SK-N-SH (cell line): ENCODE measurements at regions not wholly inside any gene's neighbourhood (a gene's known extent, or its start where the extent isn't known, plus 50 kb on each side); places are given as distances from the start of the nearest gene placed in this dataset.

ENCODE experiments used
- CTCF ChIA-PET: fragments of 300-600, 350-600 bp; formaldehyde crosslinking; extraction: SDS; loops from one replicate; lab custom pipeline; 2021; lab: Yijun Ruan, JAX
- POLR2A ChIA-PET: fragments of 350-600 bp; sonication (Branson Sonifier 250); formaldehyde crosslinking; extraction: SDS; loops from one replicate; lab custom pipeline; 2020; ENCODE audit warnings: antibody characterized with exemption, inconsistent platforms; lab: Yijun Ruan, JAX
- DNase-seq: peaks from one replicate; pipeline ENCODE4 v3.0.0; 2012
- H2AFZ ChIP-seq: fragments of 200-600 bp; sonication (generic); 2 replicates; pipeline ENCODE4 v1.8.1; 2016; ENCODE audit warnings: antibody characterized with exemption, mild to moderate bottlenecking, low read depth
- H3F3A ChIP-seq: fragments of 200-600 bp; sonication (generic); replicated peaks from 2 replicates; pipeline ENCODE3; 2016; ENCODE audit warnings: antibody characterized with exemption, mild to moderate bottlenecking; ENCODE audit not compliant: insufficient read depth
- H3K27ac ChIP-seq, 2 experiments: fragments of 200-500 bp in 1 of 2; fragments of 200-600 bp in 1 of 2; sonication (Bioruptor generic) in 1 of 2; sonication (generic), shearing (Covaris generic) in 1 of 2; 2 replicates each; pipeline versions ENCODE4 v1.5.1 to v1.6.1; 2014 to 2016; ENCODE audit warnings: low read depth in 2 of 2, inconsistent platforms in 1 of 2, low read length in 1 of 2, mild to moderate bottlenecking in 1 of 2, mixed read lengths in 1 of 2
- H3K27me3 ChIP-seq: fragments of 200-600 bp; sonication (generic), shearing (Covaris generic); 2 replicates; pipeline ENCODE4 v1.6.1; 2016; ENCODE audit warnings: mixed run types; ENCODE audit not compliant: insufficient read depth
- H3K36me3 ChIP-seq, 2 experiments: fragments of 200-500 bp in 1 of 2; fragments of 200-600 bp in 1 of 2; sonication (Bioruptor generic) in 1 of 2; sonication (generic) in 1 of 2; replicated peaks in 1 of 2; 2 replicates each; pipeline versions ENCODE3 to v1.5.1; 2014 to 2016; ENCODE audit warnings: low read length in 1 of 2, mild to moderate bottlenecking in 1 of 2; ENCODE audit not compliant: insufficient read depth in 2 of 2, control insufficient read depth in 1 of 2
- H3K4me1 ChIP-seq, 2 experiments: fragments of 200-500 bp in 1 of 2; fragments of 200-600 bp in 1 of 2; sonication (Bioruptor generic) in 1 of 2; sonication (generic), shearing (Covaris generic) in 1 of 2; 2 replicates each; pipeline versions ENCODE4 v1.5.1 to v1.6.1; 2014 to 2016; ENCODE audit warnings: low read depth in 1 of 2, low read length in 1 of 2, mixed run types in 1 of 2; ENCODE audit not compliant: insufficient read depth in 2 of 2, control insufficient read depth in 1 of 2
- H3K4me2 ChIP-seq: fragments of 200-600 bp; sonication (generic), shearing (Covaris generic); 2 replicates; pipeline ENCODE4 v1.6.1; 2017; ENCODE audit warnings: mixed run types
- H3K4me3 ChIP-seq, 2 experiments: fragments of 200-500 bp in 1 of 2; fragments of 200-600 bp in 1 of 2; sonication (Bioruptor generic) in 1 of 2; sonication (generic), shearing (Covaris generic) in 1 of 2; 2 replicates each; pipeline versions ENCODE4 v1.5.1 to v1.8.1; 2014 to 2016; ENCODE audit warnings: low read depth in 2 of 2, inconsistent platforms in 1 of 2, low read length in 1 of 2, mild to moderate bottlenecking in 1 of 2, mixed read lengths in 1 of 2, moderate library complexity in 1 of 2
- H3K79me2 ChIP-seq: fragments of 200-600 bp; sonication (generic); 2 replicates; pipeline ENCODE4 v1.8.1; 2017; ENCODE audit warnings: mild to moderate bottlenecking; ENCODE audit not compliant: insufficient read depth
- H3K9ac ChIP-seq: fragments of 200-600 bp; sonication (generic); 2 replicates; pipeline ENCODE4 v1.6.1; 2017; ENCODE audit warnings: mixed run types
- H3K9me2 ChIP-seq: fragments of 200-600 bp; sonication (generic); 2 replicates; pipeline ENCODE4 v1.6.1; 2017; ENCODE audit warnings: mixed run types
- H3K9me3 ChIP-seq: fragments of 200-600 bp; sonication (generic); 2 replicates; pipeline ENCODE4 v1.6.1; 2017; ENCODE audit warnings: mixed run types, mild to moderate bottlenecking, moderate library complexity
- H4K20me1 ChIP-seq: fragments of 200-600 bp; sonication (generic); 2 replicates; pipeline ENCODE4 v1.6.1; 2017; ENCODE audit warnings: mild to moderate bottlenecking, mixed run types; ENCODE audit not compliant: insufficient read depth
- CHD2 ChIP-seq: fragments of 150-350 bp; IDR thresholded peaks from 2 replicates; pipeline ENCODE4 v1.6.1; 2018; ENCODE audit warnings: low read length; ENCODE audit not compliant: partially characterized antibody
- ELF1 ChIP-seq: IDR thresholded peaks from 2 replicates; pipeline ENCODE4 v1.4.0; 2012
- EP300 ChIP-seq, 2 experiments: IDR thresholded peaks; 2 replicates each; pipeline versions ENCODE4 v1.4.0 to v1.6.1; 2012; ENCODE audit warnings: borderline replicate concordance in 1 of 2, low read depth in 1 of 2, low read length in 1 of 2
- EZH2phosphoT487 ChIP-seq: fragments of 200-600 bp; sonication (generic); IDR thresholded peaks from 2 replicates; pipeline ENCODE4 v1.6.1; 2017; ENCODE audit warnings: low read depth, mixed run types, mild to moderate bottlenecking, antibody characterized with exemption, moderate library complexity, borderline replicate concordance
- FOXJ3 ChIP-seq: sonication (generic); formaldehyde crosslinking; IDR thresholded peaks from 2 replicates; pipeline ENCODE4 v1.5.1; 2020; ENCODE audit warnings: mild to moderate bottlenecking, missing genetic modification reagents
- FOXM1 ChIP-seq: IDR thresholded peaks from 2 replicates; pipeline ENCODE4 v1.4.0; 2012; ENCODE audit warnings: low read depth, mild to moderate bottlenecking
- GABPA ChIP-seq: IDR thresholded peaks from 2 replicates; pipeline ENCODE4 v1.4.0; 2012; ENCODE audit warnings: low read depth, mild to moderate bottlenecking
- GATA2 ChIP-seq: sonication (generic); formaldehyde crosslinking; IDR thresholded peaks from 2 replicates; pipeline ENCODE4 v1.5.0; 2020; ENCODE audit warnings: mild to moderate bottlenecking, missing genetic modification reagents
- JUND ChIP-seq: IDR thresholded peaks from 2 replicates; pipeline ENCODE4 v1.4.0; 2012
- NFIC ChIP-seq: IDR thresholded peaks from 2 replicates; pipeline ENCODE4 v1.4.0; 2012; ENCODE audit warnings: borderline replicate concordance
- NRF1 ChIP-seq: IDR thresholded peaks from 2 replicates; pipeline ENCODE4 v1.6.1; 2012; ENCODE audit warnings: low read depth, mild to moderate bottlenecking, low read length
- RCOR1 ChIP-seq: fragments of 150-350 bp; IDR thresholded peaks from 2 replicates; pipeline ENCODE4 v1.6.1; 2017; ENCODE audit warnings: antibody characterized with exemption, low read length
- RFX5 ChIP-seq: IDR thresholded peaks from 2 replicates; pipeline ENCODE4 v1.6.1; 2012; ENCODE audit warnings: mild to moderate bottlenecking, improper control_type of control experiment, low read length
- SMC3 ChIP-seq: IDR thresholded peaks from 2 replicates; pipeline ENCODE4 v1.6.1; 2012; ENCODE audit warnings: low read depth, low read length, improper control_type of control experiment
- TAF1 ChIP-seq: IDR thresholded peaks from 2 replicates; pipeline ENCODE4 v1.6.1; 2012; ENCODE audit warnings: low read depth, mild to moderate bottlenecking, low read length, moderate library complexity, borderline replicate concordance
- TEAD4 ChIP-seq: IDR thresholded peaks from 2 replicates; pipeline ENCODE4 v1.4.0; 2012; ENCODE audit warnings: mild to moderate bottlenecking, borderline replicate concordance; ENCODE audit not compliant: insufficient read depth
- YY1 ChIP-seq: IDR thresholded peaks from 2 replicates; pipeline ENCODE4 v1.4.0; 2012; ENCODE audit warnings: low read depth, mild to moderate bottlenecking
- WGBS: methylation state at CpG from one replicate; pipeline ENCODE4 v1.1.6; 2017; ENCODE audit warnings: low lambda C conversion rate; 5-methylcytosine and 5-hydroxymethylcytosine counted together
- TF ChIP-seq, protein P1 (sequence below): fragments of 150-350 bp; IDR thresholded peaks from 2 replicates; pipeline ENCODE4 v1.6.1; 2016; ENCODE audit warnings: mild to moderate bottlenecking, low read depth, low read length
- TF ChIP-seq, protein P2 (sequence below): fragments of 150-350 bp; IDR thresholded peaks from 2 replicates; pipeline ENCODE4 v1.6.1; 2017; ENCODE audit warnings: antibody characterized with exemption, low read length, low read depth, borderline replicate concordance
- TF ChIP-seq, protein P3 (sequence below): IDR thresholded peaks from 2 replicates; pipeline ENCODE4; 2012

DNA sequence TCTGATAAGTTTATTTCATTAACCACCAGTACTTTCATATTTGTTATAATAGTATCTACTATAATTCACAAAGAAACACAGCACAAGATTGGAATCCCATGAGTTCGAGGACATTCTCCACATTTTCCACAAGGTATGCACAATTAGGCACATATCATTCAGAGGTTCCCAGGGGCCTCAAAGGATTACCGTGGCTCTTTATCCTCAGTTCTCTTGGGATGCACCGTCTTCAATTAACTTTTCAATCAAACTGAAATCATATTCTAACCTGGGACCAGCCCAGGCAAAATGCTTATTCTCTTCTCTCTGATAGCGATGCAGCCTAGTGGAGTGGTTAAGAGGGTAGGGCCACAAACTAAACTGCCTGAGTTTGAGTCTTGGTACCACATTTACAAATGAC is 242.6 kb upstream of the RASGEF1B start:
- H3K27ac ChIP-seq, result no peak overlapping the region
- no peak for DNase-seq
- 3% methylated on average over 4 of the region's 4 CpGs for WGBS

DNA sequence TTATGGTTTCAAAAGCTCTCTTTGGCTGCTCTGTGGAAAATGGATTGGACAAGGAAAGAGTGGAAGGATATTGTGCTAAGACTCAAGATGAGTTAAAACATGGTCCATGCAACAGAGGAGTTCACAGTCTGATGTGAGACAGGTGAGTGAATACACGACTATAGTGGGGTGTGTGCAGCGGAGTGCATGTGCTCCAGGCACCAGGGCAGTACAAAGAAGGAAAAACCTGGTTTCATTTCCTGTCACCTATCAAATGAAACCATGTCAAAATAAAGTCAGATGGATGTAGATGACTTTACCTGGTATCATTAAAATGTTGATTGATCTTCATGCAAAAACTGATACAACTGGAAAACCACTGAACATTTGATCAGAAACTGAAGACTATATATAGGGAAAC is 241.0 kb upstream of the RASGEF1B start:
- H3K9ac ChIP-seq, result no peak overlapping the region
- no peaks in the 10 kb centered on the region for H3K9me2 ChIP-seq
- WGBS, result 8% methylated on average over 2 of the region's 2 CpGs
- H3K27ac ChIP-seq, result no peak overlapping the region
- DNase-seq, result no peak
- H3K4me2 ChIP-seq, result no peak overlapping the region
- no peaks in the 10 kb centered on the region for H3K79me2 ChIP-seq
- H3K27me3 ChIP-seq, result peaks cover 5% of the 10 kb centered on the region
- ChIA-PET CTCF (no interaction called here), POLR2A (no interaction called here)
- H3K9me3 ChIP-seq, result no peaks in the 10 kb centered on the region
- H3K4me3 ChIP-seq, result no peak overlapping the region
- TF ChIP-seq RFX5 (no peak), EZH2phosphoT487 (no peak), CHD2 (no peak), FOXJ3 (CRISPR knock-in tag) (no peak), EP300 (IDR thresholded peaks at IDR 0.05; ENCODE audit: borderline replicate concordance in 1 of 2, low read depth in 1 of 2, low read length in 1 of 2) (no peak), YY1 (no peak)
- TF ChIP-seq, protein P1, sequence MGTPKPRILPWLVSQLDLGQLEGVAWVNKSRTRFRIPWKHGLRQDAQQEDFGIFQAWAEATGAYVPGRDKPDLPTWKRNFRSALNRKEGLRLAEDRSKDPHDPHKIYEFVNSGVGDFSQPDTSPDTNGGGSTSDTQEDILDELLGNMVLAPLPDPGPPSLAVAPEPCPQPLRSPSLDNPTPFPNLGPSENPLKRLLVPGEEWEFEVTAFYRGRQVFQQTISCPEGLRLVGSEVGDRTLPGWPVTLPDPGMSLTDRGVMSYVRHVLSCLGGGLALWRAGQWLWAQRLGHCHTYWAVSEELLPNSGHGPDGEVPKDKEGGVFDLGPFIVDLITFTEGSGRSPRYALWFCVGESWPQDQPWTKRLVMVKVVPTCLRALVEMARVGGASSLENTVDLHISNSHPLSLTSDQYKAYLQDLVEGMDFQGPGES, result no peak
- no peaks in the 10 kb centered on the region for H3F3A ChIP-seq
- H3K4me1 ChIP-seq, result no peaks in the 10 kb centered on the region
- no peaks in the 10 kb centered on the region for H4K20me1 ChIP-seq
- no peak overlapping the region for H2AFZ ChIP-seq
- no peaks in the 10 kb centered on the region for H3K36me3 ChIP-seq

More for the DNA sequence above, 242.6 kb upstream of the RASGEF1B start:
- Histone ChIP-seq H3K79me2 (no peaks in the 10 kb centered on the region), H3K9me2 (no peaks in the 10 kb centered on the region), H3K9me3 (no peaks in the 10 kb centered on the region), H3K4me1 (no peaks in the 10 kb centered on the region), H4K20me1 (no peaks in the 10 kb centered on the region), H3F3A (no peaks in the 10 kb centered on the region), H3K9ac (no peak overlapping the region), H3K4me2 (no peak overlapping the region), H3K27me3 (peaks cover 5% of the 10 kb centered on the region), H3K36me3 (no peaks in the 10 kb centered on the region), H2AFZ (no peak overlapping the region), H3K4me3 (no peak overlapping the region)
- CTCF ChIA-PET, result no interaction called here
- no peak for TF ChIP-seq NFIC
- no peak for TF ChIP-seq RCOR1
- TF ChIP-seq RFX5, result no peak
- no peak for TF ChIP-seq GATA2 (CRISPR knock-in tag)
- no peak for TF ChIP-seq EZH2phosphoT487
- TF ChIP-seq YY1, result no peak
- no peak for TF ChIP-seq GABPA
- TF ChIP-seq, protein P1, result no peak
- TF ChIP-seq CHD2, result no peak
- no peak for TF ChIP-seq TEAD4
- TF ChIP-seq FOXJ3 (CRISPR knock-in tag), result no peak
- TF ChIP-seq TAF1, result no peak
- no peak for TF ChIP-seq NRF1
- TF ChIP-seq ELF1, result no peak
- TF ChIP-seq, protein P2, sequence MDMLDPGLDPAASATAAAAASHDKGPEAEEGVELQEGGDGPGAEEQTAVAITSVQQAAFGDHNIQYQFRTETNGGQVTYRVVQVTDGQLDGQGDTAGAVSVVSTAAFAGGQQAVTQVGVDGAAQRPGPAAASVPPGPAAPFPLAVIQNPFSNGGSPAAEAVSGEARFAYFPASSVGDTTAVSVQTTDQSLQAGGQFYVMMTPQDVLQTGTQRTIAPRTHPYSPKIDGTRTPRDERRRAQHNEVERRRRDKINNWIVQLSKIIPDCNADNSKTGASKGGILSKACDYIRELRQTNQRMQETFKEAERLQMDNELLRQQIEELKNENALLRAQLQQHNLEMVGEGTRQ, result no peak
- TF ChIP-seq JUND, result no peak
- no peak for TF ChIP-seq FOXM1
- TF ChIP-seq, protein P3, sequence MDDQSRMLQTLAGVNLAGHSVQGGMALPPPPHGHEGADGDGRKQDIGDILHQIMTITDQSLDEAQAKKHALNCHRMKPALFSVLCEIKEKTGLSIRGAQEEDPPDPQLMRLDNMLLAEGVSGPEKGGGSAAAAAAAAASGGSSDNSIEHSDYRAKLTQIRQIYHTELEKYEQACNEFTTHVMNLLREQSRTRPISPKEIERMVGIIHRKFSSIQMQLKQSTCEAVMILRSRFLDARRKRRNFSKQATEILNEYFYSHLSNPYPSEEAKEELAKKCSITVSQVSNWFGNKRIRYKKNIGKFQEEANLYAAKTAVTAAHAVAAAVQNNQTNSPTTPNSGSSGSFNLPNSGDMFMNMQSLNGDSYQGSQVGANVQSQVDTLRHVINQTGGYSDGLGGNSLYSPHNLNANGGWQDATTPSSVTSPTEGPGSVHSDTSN, result no peak
- TF ChIP-seq SMC3, result no peak
- POLR2A ChIA-PET, result no interaction called here
